Karpas-422 (cell line): ENCODE measurements at regions not wholly inside any gene's neighbourhood (a gene's known extent, or its start where the extent isn't known, plus 50 kb on each side); places are given as distances from the start of the nearest gene placed in this dataset.

ENCODE experiments used
- DNase-seq: peaks from one replicate; pipeline ENCODE4 v3.0.0-alpha.2; 2015
- H2AFZ ChIP-seq: fragments of 200-600 bp; sonication (generic); 2 replicates; pipeline ENCODE4 v1.6.1; 2014; ENCODE audit warnings: antibody characterized with exemption, low read length, mixed read lengths
- H3K27ac ChIP-seq: fragments of 200-600 bp; sonication (generic); 2 replicates; pipeline ENCODE4 v1.5.1; 2014; ENCODE audit warnings: mild to moderate bottlenecking, low read length, moderate library complexity
- H3K27me3 ChIP-seq: fragments of 200-600 bp; sonication (generic); 2 replicates; pipeline ENCODE4 v1.6.1; 2014; ENCODE audit warnings: low read length, mixed read lengths
- H3K36me3 ChIP-seq: fragments of 200-600 bp; sonication (generic); 2 replicates; pipeline ENCODE4 v1.6.1; 2014; ENCODE audit warnings: low read length, mixed read lengths; ENCODE audit not compliant: insufficient read depth
- H3K4me1 ChIP-seq: fragments of 200-600 bp; sonication (generic); 2 replicates; pipeline ENCODE4 v1.6.1; 2014; ENCODE audit warnings: mild to moderate bottlenecking, low read length, mixed read lengths
- H3K4me2 ChIP-seq: fragments of 200-600 bp; sonication (generic); 2 replicates; pipeline ENCODE4 v1.6.1; 2014; ENCODE audit warnings: low read length, low read depth, mild to moderate bottlenecking; ENCODE audit not compliant: poor library complexity, severe bottlenecking
- H3K4me3 ChIP-seq: fragments of 200-600 bp; sonication (generic); 2 replicates; pipeline ENCODE4 v1.5.1; 2014; ENCODE audit warnings: mild to moderate bottlenecking, antibody characterized with exemption, low read length, mixed read lengths
- H3K79me2 ChIP-seq: fragments of 200-600 bp; sonication (generic); 2 replicates; pipeline ENCODE4 v1.6.1; 2014; ENCODE audit warnings: mild to moderate bottlenecking, low read length, mixed read lengths
- H3K9ac ChIP-seq: fragments of 200-600 bp; sonication (generic); 2 replicates; pipeline ENCODE4 v1.6.0; 2014; ENCODE audit warnings: low read length
- H3K9me2 ChIP-seq: fragments of 200-600 bp; sonication (generic), shearing (Covaris generic); replicated peaks from 2 replicates; pipeline ENCODE4 v1.6.0; 2014; ENCODE audit warnings: mild to moderate bottlenecking, low read length, moderate library complexity; ENCODE audit not compliant: insufficient read depth
- H3K9me3 ChIP-seq: fragments of 300-700, 200-600 bp; sonication (generic); 2 replicates; pipeline ENCODE4 v1.6.1; 2014; ENCODE audit warnings: low read length, mixed read lengths
- H4K20me1 ChIP-seq: fragments of 200-600 bp; sonication (generic); 2 replicates; pipeline ENCODE4 v1.6.1; 2014; ENCODE audit warnings: mild to moderate bottlenecking, antibody characterized with exemption, low read length, low read depth; ENCODE audit not compliant: insufficient read depth

DNA sequence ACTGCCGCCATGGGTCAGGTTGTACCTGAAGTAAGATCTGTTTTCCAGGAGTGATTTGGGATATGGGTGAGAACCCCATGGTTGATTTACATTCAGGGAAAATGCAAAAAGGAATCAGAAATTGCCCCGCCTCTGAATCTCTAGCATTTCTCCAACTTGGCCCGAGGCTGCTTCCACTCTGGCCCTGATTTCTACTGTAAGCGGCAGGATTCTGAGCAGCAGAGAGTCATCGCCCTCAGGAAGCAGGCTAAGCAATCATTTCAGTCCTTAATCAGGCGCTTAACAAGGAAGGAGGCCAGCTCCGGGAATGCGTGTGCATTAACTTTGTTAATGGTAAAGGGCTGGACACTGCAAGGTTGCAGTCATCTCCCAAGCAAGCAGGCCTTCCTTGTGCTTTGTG lies 88.5 kb upstream of the DHX15 start:
- no peaks in the 10 kb centered on the region for H3K27me3 ChIP-seq
- no peak overlapping the region for H2AFZ ChIP-seq
- no peaks in the 10 kb centered on the region for H3K9me3 ChIP-seq
- no peaks in the 10 kb centered on the region for H3K9me2 ChIP-seq
- H4K20me1 ChIP-seq, result no peaks in the 10 kb centered on the region
- H3K36me3 ChIP-seq, result no peaks in the 10 kb centered on the region
- no peak overlapping the region for H3K9ac ChIP-seq
- DNase-seq, result no peak
- peaks cover 10% of the 10 kb centered on the region for H3K4me1 ChIP-seq
- H3K4me2 ChIP-seq, result no peak overlapping the region
- no peak overlapping the region for H3K4me3 ChIP-seq
- H3K27ac ChIP-seq, result no peak overlapping the region
- no peaks in the 10 kb centered on the region for H3K79me2 ChIP-seq

- H3K36me3 ChIP-seq, result no peaks in the 10 kb centered on the region
- peaks cover 11% of the 10 kb centered on the region for H3K4me1 ChIP-seq
- DNase-seq, result no peak
- no peak overlapping the region for H3K27ac ChIP-seq
- H4K20me1 ChIP-seq, result no peaks in the 10 kb centered on the region
- H3K9ac ChIP-seq, result no peak overlapping the region
- no peak overlapping the region for H3K4me2 ChIP-seq
- H3K27me3 ChIP-seq, result no peaks in the 10 kb centered on the region
- H3K9me2 ChIP-seq, result no peaks in the 10 kb centered on the region
- no peak overlapping the region for H3K4me3 ChIP-seq
- no peaks in the 10 kb centered on the region for H3K9me3 ChIP-seq
- no peaks in the 10 kb centered on the region for H3K79me2 ChIP-seq
- H2AFZ ChIP-seq, result no peak overlapping the region
Measured at GRCh38 chr4:24674279-24674678, 89.9 kb upstream of the DHX15 start.

DNA sequence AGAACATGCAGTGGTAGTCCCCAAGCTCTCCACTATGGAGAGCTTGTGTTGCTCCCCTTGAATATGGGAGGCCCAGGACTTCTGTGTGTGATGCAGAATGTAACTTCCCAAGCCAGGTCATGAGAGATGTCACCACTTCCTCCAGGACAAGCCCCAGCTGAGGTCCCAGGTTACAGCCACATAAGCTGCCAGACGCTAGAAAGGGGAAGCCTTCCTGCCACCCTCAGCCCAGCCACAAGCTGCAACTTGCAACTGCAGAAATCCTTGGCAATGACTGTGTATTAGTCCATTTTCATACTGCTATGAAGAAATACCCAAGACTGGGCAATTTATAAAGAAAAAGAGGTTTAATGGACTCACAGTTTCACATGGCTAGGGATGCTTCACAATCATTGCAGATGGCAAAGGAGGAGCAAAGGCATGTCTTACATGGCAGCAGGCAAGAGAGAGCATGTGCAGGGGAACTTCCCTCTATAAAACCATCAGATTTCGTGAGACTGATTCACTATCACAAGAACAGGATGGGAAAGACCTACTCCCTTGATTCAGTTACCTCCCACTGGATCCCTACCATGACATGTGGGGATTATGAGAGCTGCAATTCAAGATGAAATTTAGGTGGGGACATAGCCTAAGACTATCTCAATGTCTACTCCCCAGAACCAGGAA lies 91.5 kb upstream of the DHX15 start:
- Histone ChIP-seq H3K9me2 (no peaks in the 10 kb centered on the region), H4K20me1 (no peaks in the 10 kb centered on the region), H3K36me3 (no peaks in the 10 kb centered on the region), H2AFZ (no peak overlapping the region), H3K27ac (no peak overlapping the region), H3K27me3 (no peaks in the 10 kb centered on the region), H3K79me2 (no peaks in the 10 kb centered on the region), H3K4me2 (no peak overlapping the region), H3K9me3 (no peaks in the 10 kb centered on the region), H3K9ac (no peak overlapping the region), H3K4me1 (peaks cover 11% of the 10 kb centered on the region), H3K4me3 (no peak overlapping the region)
- DNase-seq, result no peak

DNA sequence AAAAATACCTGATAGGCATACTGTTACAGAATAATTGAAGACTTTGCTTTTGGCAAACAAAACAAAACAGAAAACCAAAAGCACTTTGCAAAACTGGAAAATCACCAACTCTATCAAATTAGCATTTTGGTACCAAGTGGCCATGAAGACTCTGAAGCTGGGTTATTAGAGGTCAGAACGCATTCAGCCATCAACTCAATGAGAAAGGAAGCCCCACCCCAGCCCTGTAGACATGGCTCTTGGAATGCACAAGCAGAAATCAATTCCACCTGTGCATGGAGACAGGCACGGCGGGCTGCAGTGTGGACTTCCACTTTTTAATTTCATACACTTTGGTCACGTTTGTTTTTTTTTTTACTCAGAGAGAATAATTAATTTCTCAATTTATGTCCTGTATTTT lies 93.6 kb upstream of the DHX15 start:
- H3K36me3 ChIP-seq, result no peaks in the 10 kb centered on the region
- H3K4me3 ChIP-seq, result no peak overlapping the region
- no peaks in the 10 kb centered on the region for H3K9me3 ChIP-seq
- H3K4me2 ChIP-seq, result no peak overlapping the region
- no peaks in the 10 kb centered on the region for H3K79me2 ChIP-seq
- no peaks in the 10 kb centered on the region for H4K20me1 ChIP-seq
- no peak overlapping the region for H3K9ac ChIP-seq
- no peak overlapping the region for H3K27ac ChIP-seq
- H3K4me1 ChIP-seq, result peaks cover 11% of the 10 kb centered on the region
- no peak overlapping the region for H2AFZ ChIP-seq
- no peaks in the 10 kb centered on the region for H3K9me2 ChIP-seq
- DNase-seq, result no peak
- no peaks in the 10 kb centered on the region for H3K27me3 ChIP-seq

- Histone ChIP-seq H3K27me3 (no peaks in the 10 kb centered on the region), H4K20me1 (no peaks in the 10 kb centered on the region), H3K36me3 (no peaks in the 10 kb centered on the region), H2AFZ (no peak overlapping the region), H3K4me1 (peaks cover 11% of the 10 kb centered on the region), H3K4me2 (no peak overlapping the region), H3K79me2 (no peaks in the 10 kb centered on the region), H3K9ac (no peak overlapping the region), H3K9me3 (no peaks in the 10 kb centered on the region), H3K9me2 (no peaks in the 10 kb centered on the region), H3K4me3 (no peak overlapping the region), H3K27ac (no peak overlapping the region)
- no peak for DNase-seq
Measured at GRCh38 chr4:24680746-24681448, 96.5 kb upstream of the DHX15 start.

- no peaks in the 10 kb centered on the region for H3K4me1 ChIP-seq
- H3K27ac ChIP-seq, result no peak overlapping the region
- no peak for DNase-seq
- no peak overlapping the region for H3K4me2 ChIP-seq
- H2AFZ ChIP-seq, result no peak overlapping the region
- no peaks in the 10 kb centered on the region for H3K79me2 ChIP-seq
- H3K9me2 ChIP-seq, result no peaks in the 10 kb centered on the region
- H3K27me3 ChIP-seq, result no peaks in the 10 kb centered on the region
- H3K9ac ChIP-seq, result no peak overlapping the region
- H4K20me1 ChIP-seq, result no peaks in the 10 kb centered on the region
- H3K9me3 ChIP-seq, result no peaks in the 10 kb centered on the region
- no peaks in the 10 kb centered on the region for H3K36me3 ChIP-seq
- H3K4me3 ChIP-seq, result no peak overlapping the region
Measured at GRCh38 chr4:24683116-24683515, 98.8 kb upstream of the DHX15 start.

GRCh38 chr4:24686866-24687692 lies 102.7 kb upstream of the DHX15 start:
- DNase-seq, result peak; percentile 65
- H3K9ac ChIP-seq, result no peak overlapping the region
- no peaks in the 10 kb centered on the region for H3K4me1 ChIP-seq
- H3K9me2 ChIP-seq, result no peaks in the 10 kb centered on the region
- no peak overlapping the region for H2AFZ ChIP-seq
- H3K4me3 ChIP-seq, result no peak overlapping the region
- H3K9me3 ChIP-seq, result no peaks in the 10 kb centered on the region
- no peak overlapping the region for H3K4me2 ChIP-seq
- H3K27me3 ChIP-seq, result no peaks in the 10 kb centered on the region
- H3K27ac ChIP-seq, result no peak overlapping the region
- no peaks in the 10 kb centered on the region for H3K79me2 ChIP-seq
- H4K20me1 ChIP-seq, result no peaks in the 10 kb centered on the region
- no peaks in the 10 kb centered on the region for H3K36me3 ChIP-seq

DNA sequence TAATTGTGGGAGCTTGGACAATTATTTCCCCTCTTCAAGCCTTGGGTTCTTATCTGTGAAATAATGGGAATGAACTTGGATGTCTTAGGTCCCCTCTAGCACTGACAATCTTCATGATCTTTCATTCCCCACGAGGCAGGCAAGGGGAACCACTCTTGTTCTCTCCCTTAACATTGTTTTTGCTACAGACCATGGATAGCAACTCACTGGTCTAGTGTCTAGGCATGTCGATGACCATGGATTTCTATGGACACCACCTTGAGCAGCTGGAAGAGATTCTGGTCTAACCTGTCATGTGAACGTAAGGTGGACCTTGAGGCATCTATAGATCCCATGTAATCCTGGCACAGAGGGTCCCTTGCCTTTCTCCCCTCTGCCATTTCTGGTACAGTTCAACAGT lies 104.1 kb upstream of the DHX15 start:
- H3K27ac ChIP-seq, result no peak overlapping the region
- H3K27me3 ChIP-seq, result no peaks in the 10 kb centered on the region
- no peaks in the 10 kb centered on the region for H3K4me1 ChIP-seq
- H3K4me3 ChIP-seq, result no peak overlapping the region
- no peaks in the 10 kb centered on the region for H3K36me3 ChIP-seq
- no peaks in the 10 kb centered on the region for H3K9me3 ChIP-seq
- H3K79me2 ChIP-seq, result no peaks in the 10 kb centered on the region
- no peak overlapping the region for H3K4me2 ChIP-seq
- H3K9ac ChIP-seq, result no peak overlapping the region
- H3K9me2 ChIP-seq, result no peaks in the 10 kb centered on the region
- DNase-seq, result no peak
- H2AFZ ChIP-seq, result no peak overlapping the region
- no peaks in the 10 kb centered on the region for H4K20me1 ChIP-seq
